GF-D8 (cell line): ENCODE measurements at regions not wholly inside any gene's neighbourhood (a gene's known extent, or its start where the extent isn't known, plus 50 kb on each side); places are given as distances from the start of the nearest gene placed in this dataset.
"Not testable (repeated sequence)": the region's sequence is repeated elsewhere in the genome, so short reads cannot be mapped to it uniquely, and the experiment has no call there.

Experiments used
- DNase-seq: peaks from one replicate; lab custom pipeline; 2025; lab: John Stamatoyannopoulos, UW

DNA sequence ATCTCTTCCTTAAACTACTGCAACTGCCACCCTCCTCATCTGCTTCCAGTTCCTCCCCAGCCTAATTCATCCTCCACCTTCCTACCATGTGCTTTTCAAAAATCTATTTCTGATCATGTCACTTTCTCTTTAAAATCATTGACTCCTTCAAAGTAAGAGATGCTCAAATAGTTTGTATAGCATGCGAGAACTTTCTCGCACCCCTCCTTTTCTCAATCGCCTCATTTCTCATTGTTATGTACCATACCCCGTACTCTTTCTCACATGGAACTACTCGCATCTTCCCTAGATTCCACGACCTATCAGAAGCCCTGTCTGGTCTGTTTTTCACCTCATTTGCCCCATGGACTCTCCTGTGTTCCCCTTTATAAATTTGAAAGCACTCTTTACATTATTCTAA, 238.2 kb downstream of the NRIP1 start:
- DNase-seq = no peak

DNA sequence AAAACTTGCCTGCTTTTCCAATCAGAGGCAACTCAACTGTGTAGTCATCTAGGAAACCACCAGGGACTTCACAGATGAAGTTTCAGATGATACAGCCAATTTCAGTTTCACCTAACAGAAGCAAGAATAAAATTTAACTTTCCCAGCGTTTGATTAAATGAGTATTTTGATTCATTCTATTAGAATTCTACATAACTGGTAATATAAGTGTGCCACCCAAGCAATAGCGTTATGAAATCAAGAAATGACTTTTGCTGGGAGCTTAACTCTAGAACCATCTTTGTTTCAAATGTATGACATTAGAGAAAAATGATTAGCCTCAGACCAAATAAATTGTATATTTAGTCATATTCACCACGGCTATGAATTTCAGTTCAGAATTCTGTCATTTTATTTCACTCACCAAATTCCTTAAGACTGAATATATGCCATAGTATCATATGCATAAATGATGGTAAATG, 239.3 kb downstream of the NRIP1 start:
- DNase-seq = no peak

DNA sequence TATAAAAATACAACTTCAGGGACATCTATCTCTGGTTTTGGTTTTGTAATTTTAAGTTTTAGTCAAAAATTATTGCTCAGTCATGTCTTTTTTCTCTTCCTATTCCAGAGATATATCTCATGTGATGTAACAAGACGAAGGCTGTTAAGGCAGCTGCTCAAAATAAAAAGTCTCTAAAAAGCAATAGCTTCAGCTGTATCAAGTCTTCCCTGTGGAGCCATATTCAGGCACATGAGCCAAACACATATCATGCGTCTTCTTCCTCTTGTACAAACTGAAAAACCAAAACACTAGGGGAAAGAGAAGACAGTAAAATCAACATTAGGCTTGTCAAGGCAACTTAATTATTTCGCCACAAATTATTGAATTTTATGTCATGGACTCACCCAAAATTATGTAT, 240.7 kb downstream of the NRIP1 start:
- DNase-seq = no peak

DNA sequence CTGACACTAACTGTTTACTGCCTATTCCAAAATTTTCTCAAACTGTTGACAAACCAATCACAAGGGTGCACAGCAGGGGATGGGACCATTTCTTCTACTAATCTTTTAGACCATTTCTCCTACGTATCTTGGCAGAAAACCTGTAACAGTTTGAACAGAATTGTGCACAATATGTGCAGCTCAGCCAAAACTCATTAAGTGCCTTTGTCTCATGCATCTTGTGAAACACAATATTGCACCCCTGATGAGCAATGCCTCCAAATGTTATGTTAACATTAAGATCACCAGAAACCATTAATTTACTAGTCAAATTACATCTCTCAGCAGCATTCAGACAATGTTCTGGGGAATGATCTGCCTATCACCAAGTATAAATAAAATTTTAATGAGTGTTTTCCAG, 247.5 kb downstream of the NRIP1 start:
- no peak for DNase-seq

DNA sequence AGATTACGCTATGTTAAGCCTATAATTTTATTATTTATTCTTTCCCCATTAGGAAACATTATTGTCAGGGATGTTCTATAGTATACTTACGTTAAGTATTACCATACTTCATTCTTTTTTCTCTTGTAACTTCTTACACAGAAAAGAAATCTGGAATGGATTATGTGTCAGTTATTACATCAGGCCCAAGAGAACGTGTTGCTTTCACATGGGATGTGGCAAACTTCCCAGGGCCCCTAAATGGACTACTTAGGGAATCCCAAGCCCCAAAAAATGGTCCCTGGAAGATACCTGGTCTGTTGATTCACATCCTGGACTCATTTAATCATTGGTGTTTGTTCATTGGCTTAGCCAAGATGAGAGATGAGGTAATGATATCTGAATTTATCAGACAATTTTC, 249.8 kb downstream of the NRIP1 start:
- no peak for DNase-seq

DNA sequence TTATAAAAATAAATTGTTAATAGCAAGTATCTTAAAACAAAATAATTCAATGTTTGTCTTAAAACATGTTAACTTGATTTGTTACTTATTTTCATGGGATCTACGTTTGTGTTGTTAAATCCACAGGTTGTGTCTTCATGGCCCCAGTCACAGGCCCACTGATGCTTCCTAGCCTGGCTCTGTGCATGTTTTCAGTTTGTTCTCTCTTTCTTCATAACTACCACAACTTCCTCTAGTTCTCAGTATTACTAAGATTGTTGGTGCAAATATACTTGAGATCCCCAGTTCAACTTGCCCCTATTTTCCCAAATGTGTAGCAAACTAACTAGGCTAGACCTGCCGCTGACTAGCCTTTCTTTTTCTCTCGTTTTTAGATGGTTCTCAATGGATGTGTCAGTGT, 250.5 kb downstream of the NRIP1 start:
- DNase-seq = no peak

DNA sequence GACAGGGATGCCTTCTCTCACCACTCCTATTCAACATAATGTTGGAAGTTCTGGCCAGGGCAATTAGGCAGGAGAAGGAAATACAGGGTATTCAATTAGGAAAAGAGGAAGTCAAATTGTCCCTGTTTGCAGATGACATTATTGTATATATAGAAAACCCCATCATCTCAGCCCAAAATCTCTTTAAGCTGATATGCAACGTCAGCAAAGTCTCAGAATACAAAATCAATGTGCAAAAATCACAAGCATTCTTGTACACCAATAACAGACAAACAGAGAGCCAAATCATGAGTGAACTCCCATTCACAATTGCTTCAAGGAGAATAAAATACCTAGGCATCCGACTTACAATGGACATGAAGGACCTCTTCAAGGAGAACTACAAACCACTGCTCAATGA, 258.1 kb upstream of the SAMSN1 start:
- not testable (repeated sequence) for DNase-seq

DNA sequence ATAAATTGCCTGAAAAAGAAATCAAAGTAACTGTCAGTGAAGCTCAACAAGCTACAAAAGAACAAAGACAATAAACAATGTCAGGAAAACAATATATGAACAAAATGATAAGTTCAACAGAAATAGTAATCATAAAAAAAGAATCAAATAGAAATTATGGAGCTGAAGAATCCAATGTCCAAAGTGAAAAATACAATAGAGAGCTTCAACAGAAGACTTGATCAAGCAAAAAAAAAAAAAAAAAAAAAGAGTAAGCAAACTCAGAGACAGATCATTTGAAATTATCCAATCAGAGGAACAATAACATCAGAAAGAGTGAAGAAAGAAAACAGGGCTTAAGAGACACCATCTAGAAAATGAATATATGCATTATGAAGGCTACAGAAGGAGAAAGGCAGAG, 251.4 kb upstream of the SAMSN1 start:
- no peak for DNase-seq

DNA sequence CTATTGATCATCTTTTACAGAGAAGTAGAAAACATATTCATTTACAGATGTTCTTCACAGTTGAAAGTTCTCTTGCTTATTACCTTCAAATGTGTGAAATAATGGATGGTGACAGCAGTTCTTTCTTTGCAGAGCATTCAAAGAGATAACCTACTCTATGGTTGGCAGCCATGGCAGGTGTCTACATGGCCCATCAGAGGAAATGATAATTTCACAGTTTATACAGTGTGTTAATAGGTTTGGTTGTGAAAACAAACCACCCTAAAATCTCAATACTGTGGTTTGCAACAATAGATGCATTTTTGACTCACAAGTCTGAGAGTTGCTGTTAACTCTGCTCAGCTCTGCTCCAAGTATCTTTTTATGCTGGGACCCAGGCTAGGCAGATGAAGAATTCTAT, 241.2 kb upstream of the SAMSN1 start:
- no peak for DNase-seq

DNA sequence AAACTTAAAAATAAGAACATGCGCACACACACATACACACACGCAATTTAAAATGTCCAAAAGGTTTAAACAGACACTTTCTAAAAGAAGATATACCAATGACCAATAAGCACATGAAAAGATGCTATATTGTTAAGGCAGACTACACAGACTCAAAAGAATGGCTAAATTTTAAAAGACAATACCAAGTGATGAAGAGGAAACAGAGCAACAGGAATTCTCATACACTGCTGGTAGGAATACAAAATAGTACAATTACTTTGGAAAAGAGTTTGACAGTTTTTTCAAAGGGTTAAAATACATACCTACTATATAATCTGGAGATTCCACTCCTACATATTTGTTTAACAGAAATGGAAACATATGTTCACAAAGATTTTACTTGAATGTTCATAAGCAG, 239.6 kb upstream of the SAMSN1 start:
- no peak for DNase-seq

DNA sequence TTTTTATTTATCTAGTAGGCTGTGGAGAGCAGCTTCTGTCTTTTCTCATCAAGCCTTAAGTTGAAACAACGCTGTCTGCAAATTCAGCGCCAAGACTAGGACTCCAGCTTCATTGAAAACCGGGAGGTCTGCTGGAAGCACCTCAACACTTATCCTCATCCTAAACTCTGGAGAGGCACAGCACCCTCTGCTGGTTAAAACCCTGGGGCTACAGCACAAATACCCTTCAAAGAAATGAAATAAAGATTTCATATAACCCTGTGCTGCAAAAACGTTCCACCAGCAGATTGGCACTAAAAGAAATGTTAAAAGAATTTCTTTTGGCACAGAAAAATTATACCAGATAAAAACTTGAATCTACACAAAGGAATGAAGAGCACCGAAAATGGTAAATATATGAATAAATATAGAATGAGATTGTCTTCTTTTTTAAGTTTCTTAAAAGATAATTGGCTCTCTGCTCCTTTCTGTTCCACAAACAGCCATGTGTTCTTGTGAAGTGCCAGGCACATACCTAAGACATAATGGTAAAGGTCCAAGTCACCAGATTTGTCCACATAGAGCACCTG, 227.7 kb upstream of the SAMSN1 start:
- DNase-seq = no peak

DNA sequence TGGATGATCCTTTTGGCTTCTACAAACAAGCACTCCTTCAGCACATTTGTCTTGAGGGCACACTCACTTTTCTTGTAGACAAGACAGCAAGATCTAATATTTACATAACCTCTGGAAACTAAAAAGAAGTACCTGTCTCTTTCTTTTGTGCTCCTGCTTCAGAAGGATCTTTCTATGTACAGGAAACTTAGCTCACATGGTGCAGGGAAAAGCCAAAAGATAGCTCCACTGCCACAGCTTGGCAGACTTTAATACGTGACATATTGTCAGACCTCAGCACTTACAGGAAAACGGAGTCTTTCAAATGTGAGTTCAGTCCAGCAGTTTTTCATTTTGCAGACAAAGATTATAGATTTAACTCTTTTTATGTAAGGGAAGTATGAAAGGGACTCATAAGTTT, 225.5 kb upstream of the SAMSN1 start:
- DNase-seq = no peak

DNA sequence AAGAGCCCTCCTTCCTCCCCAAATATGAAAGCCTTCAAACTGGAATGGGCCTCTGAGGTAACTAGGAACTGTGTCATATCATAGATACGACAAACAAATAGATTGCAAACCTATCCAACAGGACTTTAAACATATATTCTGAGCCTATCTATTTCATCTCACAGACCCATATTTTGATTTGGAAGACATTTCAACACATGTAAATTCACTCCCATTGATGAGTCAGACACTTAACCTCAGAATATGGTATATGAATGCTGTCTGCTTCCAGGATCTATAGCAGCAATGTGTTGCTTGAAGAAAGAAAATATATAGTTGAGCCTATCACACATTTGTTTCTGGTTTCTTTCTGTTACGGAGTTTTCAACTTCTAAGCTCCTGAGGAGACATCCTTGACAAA, 221.9 kb upstream of the SAMSN1 start:
- no peak for DNase-seq

DNA sequence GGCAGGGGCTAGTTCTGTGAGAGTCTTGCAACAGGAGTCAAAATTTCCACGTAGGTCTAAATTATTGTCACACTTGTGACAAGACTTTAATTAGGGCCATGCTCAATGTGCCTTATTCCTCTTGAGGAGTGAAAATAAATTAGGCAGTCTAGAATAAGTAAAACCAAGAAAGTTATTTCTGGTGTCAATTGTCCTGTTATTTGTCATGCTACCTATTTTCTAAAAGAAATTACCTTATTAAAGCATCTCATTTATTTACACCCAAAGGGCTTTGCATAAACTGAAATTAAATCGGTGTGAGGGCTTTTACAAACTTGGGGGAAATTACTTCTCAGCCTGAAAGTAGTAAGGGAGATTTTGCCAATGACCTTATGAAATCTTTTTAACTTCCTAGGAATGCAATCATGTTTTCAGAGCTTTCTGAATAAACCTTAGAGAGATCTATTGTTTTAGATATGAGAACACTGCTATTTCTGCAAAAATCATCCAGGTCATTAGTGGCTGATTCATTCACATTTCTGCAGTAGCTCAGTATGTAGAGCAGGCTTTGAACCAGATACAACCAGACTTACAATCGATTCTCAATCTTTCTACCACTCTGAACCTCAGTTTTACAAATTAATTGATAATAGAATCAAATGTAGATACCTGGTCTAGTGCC, 221.2 kb upstream of the SAMSN1 start:
- no peak for DNase-seq

DNA sequence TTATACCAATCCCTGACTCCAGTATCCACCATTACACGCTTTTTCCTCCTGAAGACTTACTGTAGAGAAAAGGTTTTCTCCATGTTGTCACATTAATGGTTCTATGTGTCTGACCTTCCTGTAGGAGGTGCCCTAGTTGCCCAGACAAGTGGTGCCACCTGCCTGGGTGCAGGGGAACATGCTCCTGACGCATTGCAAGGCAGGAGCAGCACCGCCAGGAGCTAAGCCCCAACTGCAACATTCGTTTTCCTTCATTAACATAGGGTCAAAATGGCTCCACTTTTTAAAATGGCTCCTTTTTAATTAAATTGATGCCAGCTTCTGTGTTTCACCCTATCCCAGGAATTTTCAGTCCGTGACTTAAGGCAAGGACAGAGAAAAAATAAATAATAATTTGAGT, 220.1 kb upstream of the SAMSN1 start:
- DNase-seq = no peak

DNA sequence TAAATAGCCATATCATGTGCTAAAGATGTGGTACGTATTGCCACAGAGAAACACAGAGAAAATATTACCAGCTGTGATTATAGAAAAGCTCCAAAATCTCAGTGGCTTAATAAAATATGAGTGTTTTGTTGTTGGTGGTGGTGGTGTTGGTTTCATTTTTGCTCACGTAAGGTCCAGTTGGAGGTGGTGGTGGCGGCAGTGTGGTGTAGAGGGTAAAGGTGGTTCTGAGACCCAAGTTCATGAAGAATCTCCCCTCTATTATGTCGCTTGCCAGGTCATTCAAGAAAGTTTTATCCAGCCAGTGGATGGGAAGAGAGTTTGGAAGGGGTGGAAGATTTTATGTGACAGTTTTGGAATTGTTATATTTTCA, 217.6 kb upstream of the SAMSN1 start:
- DNase-seq = no peak

DNA sequence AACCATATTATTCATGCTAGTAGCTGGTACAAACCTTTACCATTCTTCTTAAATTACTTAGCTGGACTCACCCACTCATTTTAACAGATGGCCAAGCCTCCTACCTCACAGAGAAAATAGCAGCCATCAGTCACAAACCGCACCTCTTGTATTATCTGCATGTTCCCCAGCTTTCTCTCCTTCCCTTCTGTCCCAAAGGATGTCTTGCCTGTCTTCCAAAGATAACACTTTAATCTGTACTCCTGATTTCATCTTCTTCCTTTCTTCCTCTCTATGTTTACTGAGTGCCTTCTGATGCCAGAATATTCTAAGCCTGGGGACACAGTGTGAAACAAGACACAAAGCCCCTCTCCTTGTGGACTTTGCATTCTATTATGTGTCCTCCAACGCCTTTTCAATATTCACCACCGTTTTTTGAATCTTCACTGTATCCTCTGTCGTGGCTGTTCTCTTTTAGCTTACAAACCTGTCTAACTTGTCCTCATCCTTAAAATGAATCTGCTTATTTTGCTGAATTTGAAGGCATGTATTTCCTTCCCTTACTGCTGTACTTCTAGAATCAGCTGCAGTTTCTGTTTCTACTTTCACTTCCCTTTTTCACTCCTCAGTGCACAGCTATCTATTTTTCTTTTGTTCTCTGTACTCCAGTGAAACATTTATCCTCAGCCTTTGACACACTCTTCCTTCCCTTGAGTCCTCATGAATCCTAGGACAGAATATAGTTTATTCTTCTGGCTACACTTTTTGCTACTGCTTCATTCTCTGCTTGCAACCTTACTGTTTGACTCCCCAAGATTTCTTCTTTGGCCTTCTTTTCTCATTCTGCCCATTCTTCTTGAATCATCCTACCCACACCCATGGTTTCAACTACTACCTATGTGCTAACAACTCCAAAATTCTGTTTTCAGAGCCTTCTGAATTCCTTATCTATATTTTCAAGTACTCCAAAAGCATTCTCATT, 216.9 kb upstream of the SAMSN1 start:
- DNase-seq = no peak

DNA sequence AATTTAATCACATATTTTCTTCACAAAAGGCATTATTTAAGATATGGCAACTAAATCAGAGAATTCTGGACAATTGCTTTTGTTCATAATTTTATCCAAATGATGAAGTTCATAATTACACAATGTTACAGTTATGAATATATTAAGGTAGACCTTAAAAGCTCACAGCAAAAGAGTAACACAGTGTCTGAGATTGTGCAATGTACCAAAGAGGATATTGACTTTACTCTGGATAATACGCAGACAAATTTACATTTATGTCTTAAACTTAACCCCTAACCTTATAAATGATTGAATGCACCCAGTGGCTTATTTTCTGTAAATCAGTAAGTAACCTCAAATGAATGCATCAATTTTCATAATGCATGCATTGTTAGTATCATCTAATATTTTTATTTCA, 216.2 kb upstream of the SAMSN1 start:
- no peak for DNase-seq

DNA sequence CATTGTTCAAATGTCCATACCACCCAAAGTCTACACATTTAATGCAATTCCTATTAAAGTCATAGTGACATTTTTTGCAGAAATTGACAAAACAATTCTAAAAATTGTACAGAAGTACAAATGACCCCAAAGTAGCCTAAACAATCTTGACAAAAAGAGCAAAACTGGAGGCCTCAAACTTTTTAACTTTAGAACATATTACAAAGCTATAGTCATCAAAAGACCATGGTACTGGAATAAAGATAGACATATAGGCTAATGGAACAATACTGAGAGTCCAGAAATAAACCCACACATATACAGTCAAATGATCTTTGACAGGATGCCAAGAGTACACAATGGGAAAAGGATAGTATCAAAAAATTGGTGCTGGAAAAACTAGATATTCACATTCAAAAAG, 213.2 kb upstream of the SAMSN1 start:
- no peak for DNase-seq

DNA sequence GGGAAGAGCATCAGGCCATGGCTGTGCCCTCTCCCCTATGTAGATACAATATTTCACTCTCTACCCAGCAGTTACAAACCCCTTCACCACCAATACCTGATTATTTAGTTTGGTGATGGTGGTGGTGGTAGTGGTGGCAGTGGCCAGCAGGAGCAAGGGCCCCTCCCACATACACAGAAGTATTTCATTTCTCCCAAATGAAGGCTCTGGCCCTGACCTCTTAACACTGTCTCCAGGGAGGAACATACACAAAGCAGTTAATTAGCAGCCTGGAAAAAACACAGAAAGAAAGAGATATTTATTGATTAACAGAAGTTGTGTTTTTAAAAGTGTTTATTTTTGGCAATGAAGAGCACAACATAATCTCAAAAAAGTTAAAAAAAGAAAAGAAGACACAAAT, 212.7 kb upstream of the SAMSN1 start:
- no peak for DNase-seq

DNA sequence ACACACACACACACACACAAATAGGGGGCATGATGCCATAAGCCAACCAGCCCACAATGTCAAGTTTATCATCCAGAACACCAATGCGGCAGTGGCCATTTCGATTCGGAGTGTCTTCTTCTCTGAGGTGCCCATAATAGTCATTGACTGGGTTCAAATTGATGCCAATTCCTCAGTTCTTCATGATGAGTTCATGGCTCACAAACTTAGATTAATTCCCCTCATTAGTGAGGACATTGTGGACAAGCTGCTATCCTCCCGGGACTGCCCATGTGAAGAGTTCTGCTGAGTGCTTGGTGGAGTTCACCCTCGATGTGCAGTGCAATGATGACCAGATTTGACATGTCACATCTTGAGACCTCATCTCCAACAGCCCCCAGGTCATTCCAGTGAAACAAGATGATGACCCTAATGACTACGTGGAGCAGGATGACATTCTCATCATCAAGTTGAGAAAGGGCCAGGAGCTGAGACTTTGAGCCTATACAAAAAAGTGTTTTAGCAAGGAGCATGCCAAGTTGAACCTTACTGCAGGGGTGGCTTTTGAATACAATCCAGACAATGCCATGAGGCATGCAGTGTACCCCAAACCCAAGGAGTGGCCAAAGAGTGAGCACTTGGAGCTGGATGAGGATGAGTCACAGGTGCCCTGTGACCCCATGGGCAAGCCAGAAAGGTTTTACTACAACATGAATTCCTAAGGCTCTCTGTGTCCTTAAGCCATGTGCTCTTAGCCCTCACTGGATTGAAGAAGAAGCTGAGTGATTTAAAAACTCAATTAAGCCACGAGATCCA, 211.6 kb upstream of the SAMSN1 start:
- no peak for DNase-seq

DNA sequence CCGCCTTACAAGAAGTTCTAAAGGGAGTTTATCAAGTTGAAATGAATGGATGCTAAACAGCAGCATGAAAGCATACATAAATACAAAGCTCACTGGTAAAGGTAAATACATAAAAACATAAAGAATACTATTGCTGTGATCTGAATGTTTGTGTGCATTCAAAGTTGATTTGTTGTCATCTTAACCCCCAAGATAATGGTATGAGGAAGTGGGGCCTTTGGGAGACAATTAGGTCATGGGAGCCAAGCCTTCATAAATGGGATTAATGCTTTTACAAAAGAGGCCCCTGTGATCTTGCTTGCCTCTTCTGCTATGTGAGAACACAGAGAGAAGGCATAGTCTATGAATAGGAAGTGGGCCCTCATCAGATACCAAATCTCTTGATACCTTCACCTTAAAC, 209.0 kb upstream of the SAMSN1 start:
- DNase-seq = no peak
